GM23338 (cell line): ENCODE measurements at regions not wholly inside any gene's neighbourhood (a gene's known extent, or its start where the extent isn't known, plus 50 kb on each side); places are given as distances from the start of the nearest gene placed in this dataset.
A peak's percentile ranks its signal among the peaks of the same experiment; 100 is the strongest.

Experiments
- ATAC-seq: fragments of 200-7000 bp; cut with Tn5 transposase; 3 replicates; pipeline ENCODE4 v1.9.1; 2020
- DNase-seq: peaks from one replicate; pipeline ENCODE4 v3.0.0-alpha.2; 2015; ENCODE audit warnings: low spot score
- H2AFZ ChIP-seq: fragments of 200-600 bp; sonication (generic); 2 replicates; pipeline ENCODE4 v1.8.0; 2016; ENCODE audit warnings: antibody characterized with exemption, mild to moderate bottlenecking, moderate library complexity
- H3F3A ChIP-seq: fragments of 200-600 bp; sonication (generic); replicated peaks from 2 replicates; pipeline ENCODE4 v1.8.0; 2017; ENCODE audit warnings: antibody characterized with exemption, mixed run types, low read depth
- H3K27ac ChIP-seq: fragments of 200-600 bp; sonication (generic); 2 replicates; pipeline ENCODE4 v1.6.1; 2016; ENCODE audit warnings: low read depth
- H3K27me3 ChIP-seq: fragments of 200-600 bp; sonication (generic); 2 replicates; pipeline ENCODE4 v1.8.0; 2016; ENCODE audit warnings: mild to moderate bottlenecking, mixed run types, moderate library complexity; ENCODE audit not compliant: insufficient read depth
- H3K36me3 ChIP-seq: fragments of 200-600 bp; sonication (generic); 2 replicates; pipeline ENCODE4 v1.8.0; 2016; ENCODE audit warnings: mild to moderate bottlenecking; ENCODE audit not compliant: insufficient read depth
- H3K4me1 ChIP-seq: fragments of 200-600 bp; sonication (generic); 2 replicates; pipeline ENCODE4 v1.8.0; 2016; ENCODE audit warnings: mild to moderate bottlenecking, moderate library complexity; ENCODE audit not compliant: insufficient read depth
- H3K4me2 ChIP-seq: fragments of 200-600 bp; sonication (generic); 2 replicates; pipeline ENCODE4 v1.7.1; 2017; ENCODE audit warnings: mixed run types
- H3K4me3 ChIP-seq: fragments of 200-600 bp; sonication (generic); 2 replicates; pipeline ENCODE4 v1.6.1; 2016; ENCODE audit warnings: mixed run types
- H3K79me2 ChIP-seq: fragments of 200-600 bp; sonication (generic); replicated peaks from 2 replicates; pipeline ENCODE4 v1.8.0; 2017; ENCODE audit warnings: mild to moderate bottlenecking; ENCODE audit not compliant: insufficient read depth
- H3K9me2 ChIP-seq: fragments of 200-600 bp; sonication (generic); 2 replicates; pipeline ENCODE4 v1.8.0; 2017; ENCODE audit not compliant: insufficient read depth
- H4K20me1 ChIP-seq: fragments of 200-600 bp; sonication (generic); replicated peaks from 2 replicates; pipeline ENCODE4 v1.8.0; 2017; ENCODE audit warnings: mild to moderate bottlenecking; ENCODE audit not compliant: insufficient read depth
- H3K27ac Mint-ChIP-seq: 2 replicates; pipeline ENCODE4 v1.8.0; 2020; ENCODE audit warnings: inconsistent platforms, mild to moderate bottlenecking, moderate library complexity, mixed read lengths
- H3K27me3 Mint-ChIP-seq: 3 replicates; pipeline ENCODE4 v1.8.0; 2022; ENCODE audit warnings: low read depth, mild to moderate bottlenecking, moderate library complexity, mixed read lengths, inconsistent platforms; ENCODE audit not compliant: insufficient read depth, poor library complexity
- H3K36me3 Mint-ChIP-seq: 3 replicates; pipeline ENCODE4 v1.8.0; 2021; ENCODE audit warnings: low read depth, mild to moderate bottlenecking, inconsistent platforms, moderate library complexity, mixed read lengths
- H3K4me1 Mint-ChIP-seq: 3 replicates; pipeline ENCODE4 v1.8.0; 2020; ENCODE audit warnings: mild to moderate bottlenecking, inconsistent platforms, mixed read lengths
- H3K4me3 Mint-ChIP-seq: 3 replicates; pipeline ENCODE4 v1.8.0; 2021; ENCODE audit warnings: moderate library complexity, mild to moderate bottlenecking, inconsistent platforms, mixed read lengths
- H3K9me3 Mint-ChIP-seq: 3 replicates; pipeline ENCODE4 v1.8.0; 2020; ENCODE audit warnings: moderate library complexity, mild to moderate bottlenecking, inconsistent platforms, mixed read lengths
- CREB1 ChIP-seq: fragments of 250-450 bp; sonication (Bioruptor Pico); IDR thresholded peaks from 2 replicates; pipeline ENCODE4 v1.5.0; 2020; ENCODE audit warnings: low read depth, mild to moderate bottlenecking, moderate library complexity
- CTCF ChIP-seq, 2 experiments: fragments of 200-600 bp in 1 of 2; sonication (generic) in 1 of 2; conservative IDR thresholded peaks; 2 replicates each; pipeline versions ENCODE4 v1.5.1 to v1.6.1; 2016 to 2017; ENCODE audit warnings: antibody characterized with exemption in 2 of 2, low read depth in 2 of 2, mild to moderate bottlenecking in 2 of 2, moderate library complexity in 1 of 2
- EZH2phosphoT487 ChIP-seq: fragments of 200-600 bp; sonication (generic); IDR thresholded peaks from one replicate; pipeline ENCODE4 v1.8.1; 2018; ENCODE audit warnings: antibody characterized with exemption; ENCODE audit not compliant: unreplicated experiment
- JUNB ChIP-seq: IDR thresholded peaks from one replicate; pipeline ENCODE4 v1.6.1; 2016; ENCODE audit warnings: antibody characterized with exemption; ENCODE audit not compliant: unreplicated experiment
- POLR2AphosphoS5 ChIP-seq: IDR thresholded peaks from 2 replicates; pipeline ENCODE4 v1.6.1; 2016; ENCODE audit warnings: antibody characterized with exemption, low read depth
- STAT1 ChIP-seq: IDR thresholded peaks from one replicate; pipeline ENCODE4 v1.6.1; 2016; ENCODE audit warnings: antibody characterized with exemption; ENCODE audit not compliant: unreplicated experiment
- ZNF114 ChIP-seq: fragments of 250-450 bp; sonication (Bioruptor Pico); IDR thresholded peaks from 2 replicates; pipeline ENCODE4 v1.5.0; 2020; ENCODE audit warnings: mild to moderate bottlenecking, moderate library complexity
- ZNF331 ChIP-seq: fragments of 250-450 bp; sonication (Bioruptor Pico); IDR thresholded peaks from 2 replicates; pipeline ENCODE4 v1.5.0; 2020; ENCODE audit warnings: low read depth, mild to moderate bottlenecking, moderate library complexity
- TF ChIP-seq, protein P1 (sequence below): IDR thresholded peaks from one replicate; pipeline ENCODE4 v1.6.1; 2018; ENCODE audit warnings: antibody characterized with exemption; ENCODE audit not compliant: unreplicated experiment
- TF ChIP-seq, protein P2 (sequence below): fragments of 250-450 bp; sonication (Bioruptor Pico); IDR thresholded peaks from 2 replicates; pipeline ENCODE4 v1.5.0; 2020; ENCODE audit warnings: mild to moderate bottlenecking, moderate library complexity

DNA sequence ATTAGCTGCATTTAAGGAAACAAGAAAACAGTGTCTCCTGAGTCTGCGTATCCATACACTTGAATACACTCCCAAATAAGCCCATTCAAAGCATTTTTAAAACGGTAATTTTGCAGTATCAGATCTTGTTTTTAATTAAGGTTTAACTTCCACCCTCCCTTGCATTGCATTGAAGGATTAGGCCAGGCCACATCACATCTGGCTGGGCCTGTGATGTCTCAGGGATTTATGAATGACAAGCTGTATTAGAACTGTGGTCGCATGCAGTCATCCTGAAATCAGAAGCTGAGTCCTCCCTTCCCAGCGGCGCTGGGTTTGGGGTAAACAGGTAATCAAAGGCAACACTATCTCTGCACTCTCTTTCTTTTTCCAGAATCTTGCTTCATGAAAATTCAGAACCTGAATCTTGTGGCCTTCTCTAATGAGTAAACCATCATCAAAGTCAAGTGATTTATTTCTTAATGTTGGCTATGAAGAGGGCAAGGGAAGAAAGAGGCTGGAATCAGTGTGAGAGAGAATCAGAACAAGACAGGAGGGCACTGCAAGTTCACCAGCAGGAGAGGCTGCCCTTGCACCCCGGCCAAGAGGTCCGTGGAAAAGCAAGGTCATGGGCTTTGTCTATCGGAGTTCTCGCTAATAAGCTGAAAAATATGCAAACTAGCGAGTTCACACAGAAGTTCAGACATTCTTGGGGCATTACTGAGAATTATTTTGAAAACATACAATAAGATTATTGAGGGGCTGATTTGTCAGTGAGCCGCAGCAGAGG is 80.0 kb upstream of the ZSWIM6 start:
- H2AFZ ChIP-seq: peak overlapping the region; percentile 47

DNA sequence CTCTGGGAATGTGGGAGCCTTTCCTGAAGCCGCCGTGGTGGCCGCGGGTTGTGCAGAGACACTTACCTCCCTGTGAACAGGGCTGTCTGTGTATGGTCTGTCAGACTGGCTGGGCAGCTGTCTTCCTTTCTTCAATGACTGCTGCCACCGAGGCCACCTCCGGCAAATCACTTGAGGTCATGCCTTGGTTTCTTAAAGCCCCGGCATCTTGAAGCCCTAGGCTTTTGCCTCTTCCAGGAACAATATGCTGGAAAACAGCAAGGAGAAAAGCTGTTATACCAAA is 79.5 kb upstream of the ZSWIM6 start:
- Mint-ChIP-seq H3K9me3 (no peaks in the 10 kb centered on the region; the same call in 2 of the 3 replicates), H3K36me3 (no peaks in the 10 kb centered on the region; the same call in 2 of the 3 replicates), H3K4me3 (no peak overlapping the region), H3K27me3 (peaks cover 2% of the 10 kb centered on the region), H3K4me1 (no peaks in the 10 kb centered on the region), H3K27ac (no peak overlapping the region)
- Histone ChIP-seq H3K4me2 (no peak overlapping the region), H4K20me1 (no peaks in the 10 kb centered on the region), H3K27me3 (no peaks in the 10 kb centered on the region), H3K79me2 (no peaks in the 10 kb centered on the region), H2AFZ (no peak overlapping the region; the same call in 1 of the 2 replicates), H3K4me1 (no peaks in the 10 kb centered on the region), H3K4me3 (no peak overlapping the region), H3F3A (no peaks in the 10 kb centered on the region), H3K27ac (no peak overlapping the region), H3K36me3 (no peaks in the 10 kb centered on the region), H3K9me2 (no peaks in the 10 kb centered on the region)
- DNase-seq (no peak), ATAC-seq (no peak)
- TF ChIP-seq STAT1: no peak
- no peak for TF ChIP-seq POLR2AphosphoS5
- no peak for TF ChIP-seq ZNF331
- no peak for TF ChIP-seq ZNF114 (CRISPR knock-in tag)
- TF ChIP-seq, protein P1, sequence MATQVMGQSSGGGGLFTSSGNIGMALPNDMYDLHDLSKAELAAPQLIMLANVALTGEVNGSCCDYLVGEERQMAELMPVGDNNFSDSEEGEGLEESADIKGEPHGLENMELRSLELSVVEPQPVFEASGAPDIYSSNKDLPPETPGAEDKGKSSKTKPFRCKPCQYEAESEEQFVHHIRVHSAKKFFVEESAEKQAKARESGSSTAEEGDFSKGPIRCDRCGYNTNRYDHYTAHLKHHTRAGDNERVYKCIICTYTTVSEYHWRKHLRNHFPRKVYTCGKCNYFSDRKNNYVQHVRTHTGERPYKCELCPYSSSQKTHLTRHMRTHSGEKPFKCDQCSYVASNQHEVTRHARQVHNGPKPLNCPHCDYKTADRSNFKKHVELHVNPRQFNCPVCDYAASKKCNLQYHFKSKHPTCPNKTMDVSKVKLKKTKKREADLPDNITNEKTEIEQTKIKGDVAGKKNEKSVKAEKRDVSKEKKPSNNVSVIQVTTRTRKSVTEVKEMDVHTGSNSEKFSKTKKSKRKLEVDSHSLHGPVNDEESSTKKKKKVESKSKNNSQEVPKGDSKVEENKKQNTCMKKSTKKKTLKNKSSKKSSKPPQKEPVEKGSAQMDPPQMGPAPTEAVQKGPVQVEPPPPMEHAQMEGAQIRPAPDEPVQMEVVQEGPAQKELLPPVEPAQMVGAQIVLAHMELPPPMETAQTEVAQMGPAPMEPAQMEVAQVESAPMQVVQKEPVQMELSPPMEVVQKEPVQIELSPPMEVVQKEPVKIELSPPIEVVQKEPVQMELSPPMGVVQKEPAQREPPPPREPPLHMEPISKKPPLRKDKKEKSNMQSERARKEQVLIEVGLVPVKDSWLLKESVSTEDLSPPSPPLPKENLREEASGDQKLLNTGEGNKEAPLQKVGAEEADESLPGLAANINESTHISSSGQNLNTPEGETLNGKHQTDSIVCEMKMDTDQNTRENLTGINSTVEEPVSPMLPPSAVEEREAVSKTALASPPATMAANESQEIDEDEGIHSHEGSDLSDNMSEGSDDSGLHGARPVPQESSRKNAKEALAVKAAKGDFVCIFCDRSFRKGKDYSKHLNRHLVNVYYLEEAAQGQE: no peak
- no peak for TF ChIP-seq JUNB
- TF ChIP-seq CTCF (conservative IDR thresholded peaks at IDR 0.05; ENCODE audit: low read depth in 2 of 2): no peak
- TF ChIP-seq, protein P2, sequence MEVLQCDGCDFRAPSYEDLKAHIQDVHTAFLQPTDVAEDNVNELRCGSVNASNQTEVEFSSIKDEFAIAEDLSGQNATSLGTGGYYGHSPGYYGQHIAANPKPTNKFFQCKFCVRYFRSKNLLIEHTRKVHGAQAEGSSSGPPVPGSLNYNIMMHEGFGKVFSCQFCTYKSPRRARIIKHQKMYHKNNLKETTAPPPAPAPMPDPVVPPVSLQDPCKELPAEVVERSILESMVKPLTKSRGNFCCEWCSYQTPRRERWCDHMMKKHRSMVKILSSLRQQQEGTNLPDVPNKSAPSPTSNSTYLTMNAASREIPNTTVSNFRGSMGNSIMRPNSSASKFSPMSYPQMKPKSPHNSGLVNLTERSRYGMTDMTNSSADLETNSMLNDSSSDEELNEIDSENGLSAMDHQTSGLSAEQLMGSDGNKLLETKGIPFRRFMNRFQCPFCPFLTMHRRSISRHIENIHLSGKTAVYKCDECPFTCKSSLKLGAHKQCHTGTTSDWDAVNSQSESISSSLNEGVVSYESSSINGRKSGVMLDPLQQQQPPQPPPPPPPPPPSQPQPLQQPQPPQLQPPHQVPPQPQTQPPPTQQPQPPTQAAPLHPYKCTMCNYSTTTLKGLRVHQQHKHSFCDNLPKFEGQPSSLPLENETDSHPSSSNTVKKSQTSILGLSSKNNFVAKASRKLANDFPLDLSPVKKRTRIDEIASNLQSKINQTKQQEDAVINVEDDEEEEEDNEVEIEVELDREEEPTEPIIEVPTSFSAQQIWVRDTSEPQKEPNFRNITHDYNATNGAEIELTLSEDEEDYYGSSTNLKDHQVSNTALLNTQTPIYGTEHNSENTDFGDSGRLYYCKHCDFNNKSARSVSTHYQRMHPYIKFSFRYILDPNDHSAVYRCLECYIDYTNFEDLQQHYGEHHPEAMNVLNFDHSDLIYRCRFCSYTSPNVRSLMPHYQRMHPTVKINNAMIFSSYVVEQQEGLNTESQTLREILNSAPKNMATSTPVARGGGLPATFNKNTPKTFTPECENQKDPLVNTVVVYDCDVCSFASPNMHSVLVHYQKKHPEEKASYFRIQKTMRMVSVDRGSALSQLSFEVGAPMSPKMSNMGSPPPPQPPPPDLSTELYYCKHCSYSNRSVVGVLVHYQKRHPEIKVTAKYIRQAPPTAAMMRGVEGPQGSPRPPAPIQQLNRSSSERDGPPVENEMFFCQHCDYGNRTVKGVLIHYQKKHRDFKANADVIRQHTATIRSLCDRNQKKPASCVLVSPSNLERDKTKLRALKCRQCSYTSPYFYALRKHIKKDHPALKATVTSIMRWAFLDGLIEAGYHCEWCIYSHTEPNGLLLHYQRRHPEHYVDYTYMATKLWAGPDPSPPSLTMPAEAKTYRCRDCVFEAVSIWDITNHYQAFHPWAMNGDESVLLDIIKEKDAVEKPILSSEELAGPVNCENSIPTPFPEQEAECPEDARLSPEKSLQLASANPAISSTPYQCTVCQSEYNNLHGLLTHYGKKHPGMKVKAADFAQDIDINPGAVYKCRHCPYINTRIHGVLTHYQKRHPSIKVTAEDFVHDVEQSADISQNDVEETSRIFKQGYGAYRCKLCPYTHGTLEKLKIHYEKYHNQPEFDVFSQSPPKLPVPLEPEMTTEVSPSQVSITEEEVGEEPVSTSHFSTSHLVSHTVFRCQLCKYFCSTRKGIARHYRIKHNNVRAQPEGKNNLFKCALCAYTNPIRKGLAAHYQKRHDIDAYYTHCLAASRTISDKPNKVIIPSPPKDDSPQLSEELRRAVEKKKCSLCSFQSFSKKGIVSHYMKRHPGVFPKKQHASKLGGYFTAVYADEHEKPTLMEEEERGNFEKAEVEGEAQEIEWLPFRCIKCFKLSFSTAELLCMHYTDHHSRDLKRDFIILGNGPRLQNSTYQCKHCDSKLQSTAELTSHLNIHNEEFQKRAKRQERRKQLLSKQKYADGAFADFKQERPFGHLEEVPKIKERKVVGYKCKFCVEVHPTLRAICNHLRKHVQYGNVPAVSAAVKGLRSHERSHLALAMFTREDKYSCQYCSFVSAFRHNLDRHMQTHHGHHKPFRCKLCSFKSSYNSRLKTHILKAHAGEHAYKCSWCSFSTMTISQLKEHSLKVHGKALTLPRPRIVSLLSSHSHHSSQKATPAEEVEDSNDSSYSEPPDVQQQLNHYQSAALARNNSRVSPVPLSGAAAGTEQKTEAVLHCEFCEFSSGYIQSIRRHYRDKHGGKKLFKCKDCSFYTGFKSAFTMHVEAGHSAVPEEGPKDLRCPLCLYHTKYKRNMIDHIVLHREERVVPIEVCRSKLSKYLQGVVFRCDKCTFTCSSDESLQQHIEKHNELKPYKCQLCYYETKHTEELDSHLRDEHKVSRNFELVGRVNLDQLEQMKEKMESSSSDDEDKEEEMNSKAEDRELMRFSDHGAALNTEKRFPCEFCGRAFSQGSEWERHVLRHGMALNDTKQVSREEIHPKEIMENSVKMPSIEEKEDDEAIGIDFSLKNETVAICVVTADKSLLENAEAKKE (CRISPR knock-in tag): no peak
- TF ChIP-seq EZH2phosphoT487: no peak
- no peak for TF ChIP-seq CREB1 (CRISPR knock-in tag)

More for the DNA sequence above, 80.0 kb upstream of the ZSWIM6 start:
- TF ChIP-seq EZH2phosphoT487: no peak
- H3K36me3 Mint-ChIP-seq: no peaks in the 10 kb centered on the region; the same call in 2 of the 3 replicates
- Histone ChIP-seq H4K20me1 (no peaks in the 10 kb centered on the region), H3K9me2 (no peaks in the 10 kb centered on the region), H3F3A (no peaks in the 10 kb centered on the region), H3K27me3 (no peaks in the 10 kb centered on the region), H3K36me3 (no peaks in the 10 kb centered on the region), H3K4me1 (no peaks in the 10 kb centered on the region), H3K79me2 (no peaks in the 10 kb centered on the region), H3K27ac (no peak overlapping the region), H3K4me3 (no peak overlapping the region), H3K4me2 (no peak overlapping the region)
- ATAC-seq: no peak
- H3K4me3 Mint-ChIP-seq: no peak overlapping the region
- no peak overlapping the region for H3K27ac Mint-ChIP-seq
- H3K4me1 Mint-ChIP-seq: no peaks in the 10 kb centered on the region
- no peaks in the 10 kb centered on the region; the same call in 2 of the 3 replicates for H3K9me3 Mint-ChIP-seq
- DNase-seq: no peak
- peaks cover 2% of the 10 kb centered on the region for H3K27me3 Mint-ChIP-seq
